ENCODE measurements at regions not wholly inside any gene's neighbourhood (a gene's known extent, or its start where the extent isn't known, plus 50 kb on each side); places are given as distances from the start of the nearest gene placed in this dataset.

DNA sequence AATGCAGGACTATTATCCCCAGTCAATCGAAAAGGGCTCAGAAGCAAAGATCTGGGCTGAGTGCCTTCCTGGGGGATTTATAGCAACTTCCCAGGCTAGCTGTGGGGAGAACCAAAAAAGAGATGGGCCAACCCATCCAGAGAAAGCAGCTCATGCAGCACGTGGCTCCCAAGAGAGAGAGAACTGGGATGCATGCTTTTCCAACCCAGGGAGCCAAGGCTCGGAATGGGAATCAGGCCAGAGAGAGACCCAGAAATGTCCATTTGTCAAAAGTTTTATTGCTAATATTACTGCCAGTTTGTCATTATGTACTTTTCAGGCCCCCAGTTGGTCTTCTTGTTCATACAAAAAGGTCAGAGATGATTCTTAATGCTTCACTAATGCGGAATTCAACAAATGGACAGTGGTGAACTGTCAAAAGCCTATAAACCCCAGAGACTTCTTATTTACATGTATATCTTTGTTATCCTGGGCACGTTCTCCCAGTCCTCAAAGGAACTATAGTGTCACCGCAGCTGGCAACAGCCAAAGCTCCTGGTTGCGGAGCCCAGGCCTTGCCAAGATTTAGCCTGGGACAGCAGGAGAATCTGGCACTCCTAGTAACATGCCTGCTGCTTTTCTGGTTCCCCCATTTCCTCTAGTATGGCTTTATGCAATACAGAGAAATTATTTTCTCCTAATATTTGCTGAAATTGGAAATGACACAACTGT lies 139.1 kb upstream of the POU3F2 start:
- no peaks in the 10 kb centered on the region for H3K27me3 Mint-ChIP-seq (ENCODE audit: insufficient read depth)
- Histone ChIP-seq H3K4me3 (ENCODE audit: low read length) (no peak overlapping the region), H3K4me1 (ENCODE audit: control insufficient read depth, insufficient read depth, low read length) (no peaks in the 10 kb centered on the region), H3K9ac (ENCODE audit: extremely low read depth, low read length, poor library complexity, severe bottlenecking) (no peak overlapping the region), H3K36me3 (ENCODE audit: control insufficient read depth, insufficient read depth, low read length) (no peaks in the 10 kb centered on the region), H3K27me3 (ENCODE audit: control insufficient read depth, insufficient read depth, low read length, poor library complexity, severe bottlenecking) (no peaks in the 10 kb centered on the region), H3K27ac (ENCODE audit: low read depth, low read length) (no peak overlapping the region), H3K9me3 (ENCODE audit: control insufficient read depth, low read length) (no peaks in the 10 kb centered on the region)
- no peak overlapping the region for H3K4me3 Mint-ChIP-seq
- 87 to 88% methylated on average over 5 to 7 of the region's 7 CpGs for WGBS, 2 experiments (ENCODE audit: insufficient coverage in 1 of 2, insufficient read length in 1 of 2)
- H3K4me1 Mint-ChIP-seq, result peaks cover 17% of the 10 kb centered on the region
- no peak overlapping the region for H3K27ac Mint-ChIP-seq
- no peaks in the 10 kb centered on the region for H3K9me3 Mint-ChIP-seq
- no peak for DNase-seq
- TF ChIP-seq, protein P1, sequence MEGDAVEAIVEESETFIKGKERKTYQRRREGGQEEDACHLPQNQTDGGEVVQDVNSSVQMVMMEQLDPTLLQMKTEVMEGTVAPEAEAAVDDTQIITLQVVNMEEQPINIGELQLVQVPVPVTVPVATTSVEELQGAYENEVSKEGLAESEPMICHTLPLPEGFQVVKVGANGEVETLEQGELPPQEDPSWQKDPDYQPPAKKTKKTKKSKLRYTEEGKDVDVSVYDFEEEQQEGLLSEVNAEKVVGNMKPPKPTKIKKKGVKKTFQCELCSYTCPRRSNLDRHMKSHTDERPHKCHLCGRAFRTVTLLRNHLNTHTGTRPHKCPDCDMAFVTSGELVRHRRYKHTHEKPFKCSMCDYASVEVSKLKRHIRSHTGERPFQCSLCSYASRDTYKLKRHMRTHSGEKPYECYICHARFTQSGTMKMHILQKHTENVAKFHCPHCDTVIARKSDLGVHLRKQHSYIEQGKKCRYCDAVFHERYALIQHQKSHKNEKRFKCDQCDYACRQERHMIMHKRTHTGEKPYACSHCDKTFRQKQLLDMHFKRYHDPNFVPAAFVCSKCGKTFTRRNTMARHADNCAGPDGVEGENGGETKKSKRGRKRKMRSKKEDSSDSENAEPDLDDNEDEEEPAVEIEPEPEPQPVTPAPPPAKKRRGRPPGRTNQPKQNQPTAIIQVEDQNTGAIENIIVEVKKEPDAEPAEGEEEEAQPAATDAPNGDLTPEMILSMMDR (conservative IDR thresholded peaks at IDR 0.05), result no peak
- H3K36me3 Mint-ChIP-seq (ENCODE audit: low read depth), result no peaks in the 10 kb centered on the region

DNA sequence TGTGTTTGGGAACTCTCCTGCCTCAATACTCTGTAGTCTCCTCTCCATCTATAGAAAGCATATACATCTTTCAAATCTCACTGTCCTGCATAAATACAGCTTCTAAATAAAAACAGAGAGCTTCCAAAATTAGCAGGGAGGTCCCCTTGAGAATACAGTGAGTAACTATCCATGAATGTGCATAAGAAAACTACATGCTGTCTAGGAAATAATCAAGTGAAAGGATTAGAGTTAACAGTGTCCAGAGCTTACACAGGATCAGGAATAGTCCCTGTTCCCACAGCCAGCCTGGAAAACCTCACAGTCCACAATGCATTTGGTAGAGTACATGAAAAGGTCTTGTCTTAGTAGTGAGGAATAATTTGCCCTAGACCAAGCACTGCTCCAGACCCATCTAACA lies 123.0 kb upstream of the POU3F2 start:
- Mint-ChIP-seq H3K27me3 (ENCODE audit: insufficient read depth) (no peaks in the 10 kb centered on the region), H3K27ac (no peak overlapping the region), H3K36me3 (ENCODE audit: low read depth) (no peaks in the 10 kb centered on the region), H3K9me3 (peaks cover 3% of the 10 kb centered on the region), H3K4me1 (peaks cover 9% of the 10 kb centered on the region), H3K4me3 (no peak overlapping the region)
- no peaks in the 10 kb centered on the region for H3K27me3 ChIP-seq (ENCODE audit: control insufficient read depth, insufficient read depth, low read length, poor library complexity, severe bottlenecking)
- H3K4me3 ChIP-seq (ENCODE audit: low read length), result no peak overlapping the region
- no peaks in the 10 kb centered on the region for H3K9me3 ChIP-seq (ENCODE audit: control insufficient read depth, low read length)
- DNase-seq, result no peak
- TF ChIP-seq, protein P1 (conservative IDR thresholded peaks at IDR 0.05), result no peak
- peaks cover 1% of the 10 kb centered on the region for H3K4me1 ChIP-seq (ENCODE audit: control insufficient read depth, insufficient read depth, low read length)
- no peak overlapping the region for H3K9ac ChIP-seq (ENCODE audit: extremely low read depth, low read length, poor library complexity, severe bottlenecking)
- no peak overlapping the region for H3K27ac ChIP-seq (ENCODE audit: low read depth, low read length)
- H3K36me3 ChIP-seq (ENCODE audit: control insufficient read depth, insufficient read depth, low read length), result no peaks in the 10 kb centered on the region

DNA sequence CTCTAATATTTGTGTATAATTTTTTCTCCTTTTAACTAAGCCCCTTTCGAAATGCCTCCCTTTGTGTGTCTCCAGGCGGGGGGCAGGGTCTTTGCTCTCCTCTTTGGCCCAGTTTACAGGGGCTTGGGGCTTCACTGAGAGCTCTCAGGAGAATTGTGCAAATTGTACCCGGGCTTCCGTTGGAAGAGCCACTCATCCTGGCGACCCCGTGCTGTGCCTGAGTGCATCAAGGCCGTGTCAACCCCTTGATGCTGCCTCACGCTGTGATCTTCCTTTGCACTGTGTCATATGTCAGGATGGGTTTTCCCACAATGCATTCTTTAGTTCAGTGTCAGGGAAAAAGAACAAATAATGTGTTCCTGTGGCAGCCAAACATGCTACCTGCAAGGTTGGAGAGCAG lies 118.0 kb upstream of the POU3F2 start:
- H3K36me3 Mint-ChIP-seq (ENCODE audit: low read depth), result no peaks in the 10 kb centered on the region
- H3K27me3 Mint-ChIP-seq (ENCODE audit: insufficient read depth), result no peaks in the 10 kb centered on the region
- Histone ChIP-seq H3K9ac (ENCODE audit: extremely low read depth, low read length, poor library complexity, severe bottlenecking) (no peak overlapping the region), H3K4me1 (ENCODE audit: control insufficient read depth, insufficient read depth, low read length) (peaks cover 3% of the 10 kb centered on the region), H3K4me3 (ENCODE audit: low read length) (no peak overlapping the region), H3K27me3 (ENCODE audit: control insufficient read depth, insufficient read depth, low read length, poor library complexity, severe bottlenecking) (no peaks in the 10 kb centered on the region), H3K27ac (ENCODE audit: low read depth, low read length) (peak overlapping the region; percentile 54), H3K36me3 (ENCODE audit: control insufficient read depth, insufficient read depth, low read length) (no peaks in the 10 kb centered on the region), H3K9me3 (ENCODE audit: control insufficient read depth, low read length) (no peaks in the 10 kb centered on the region)
- H3K27ac Mint-ChIP-seq, result no peak overlapping the region
- peaks cover 20% of the 10 kb centered on the region for H3K4me1 Mint-ChIP-seq
- TF ChIP-seq, protein P1 (conservative IDR thresholded peaks at IDR 0.05), result no peak
- H3K4me3 Mint-ChIP-seq, result no peak overlapping the region
- WGBS, 2 experiments (ENCODE audit: insufficient coverage in 1 of 2, insufficient read length in 1 of 2), result 16 to 24% methylated on average over 6 to 8 of the region's 8 CpGs
- DNase-seq, result peak; percentile 79
- H3K9me3 Mint-ChIP-seq, result no peaks in the 10 kb centered on the region
